Fibroblast of skin of back (primary cell): ENCODE measurements at regions not wholly inside any gene's neighbourhood (a gene's known extent, or its start where the extent isn't known, plus 50 kb on each side); places are given as distances from the start of the nearest gene placed in this dataset.
A peak's percentile ranks its signal among the peaks of the same experiment; 100 is the strongest.
"Not testable (repeated sequence)": the region's sequence is repeated elsewhere in the genome, so short reads cannot be mapped to it uniquely, and the experiment has no call there.

Source experiments
- DNase-seq: peaks from one replicate; pipeline ENCODE4 v3.0.0-alpha.2; 2013

DNA sequence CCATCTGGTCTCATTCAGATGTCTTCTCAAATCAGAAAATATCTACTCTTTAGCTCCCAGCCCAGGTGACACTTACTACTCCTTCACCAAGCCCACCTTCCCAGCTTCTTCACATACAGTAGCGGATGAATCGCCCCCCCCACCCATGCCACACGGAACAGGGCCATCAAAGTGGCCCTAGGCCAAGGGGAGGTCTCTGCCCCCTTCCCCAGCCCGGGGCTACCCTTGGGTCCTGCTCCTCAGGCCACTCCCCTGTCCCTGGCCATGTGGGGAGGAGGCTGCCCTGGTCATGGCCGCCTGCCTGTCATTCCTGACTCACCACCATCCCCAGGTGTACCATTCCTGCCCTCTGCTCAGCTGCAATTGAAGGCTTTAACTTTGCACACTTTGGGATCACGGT, 142.8 kb downstream of the NECTIN1 start:
- DNase-seq, result no peak

DNA sequence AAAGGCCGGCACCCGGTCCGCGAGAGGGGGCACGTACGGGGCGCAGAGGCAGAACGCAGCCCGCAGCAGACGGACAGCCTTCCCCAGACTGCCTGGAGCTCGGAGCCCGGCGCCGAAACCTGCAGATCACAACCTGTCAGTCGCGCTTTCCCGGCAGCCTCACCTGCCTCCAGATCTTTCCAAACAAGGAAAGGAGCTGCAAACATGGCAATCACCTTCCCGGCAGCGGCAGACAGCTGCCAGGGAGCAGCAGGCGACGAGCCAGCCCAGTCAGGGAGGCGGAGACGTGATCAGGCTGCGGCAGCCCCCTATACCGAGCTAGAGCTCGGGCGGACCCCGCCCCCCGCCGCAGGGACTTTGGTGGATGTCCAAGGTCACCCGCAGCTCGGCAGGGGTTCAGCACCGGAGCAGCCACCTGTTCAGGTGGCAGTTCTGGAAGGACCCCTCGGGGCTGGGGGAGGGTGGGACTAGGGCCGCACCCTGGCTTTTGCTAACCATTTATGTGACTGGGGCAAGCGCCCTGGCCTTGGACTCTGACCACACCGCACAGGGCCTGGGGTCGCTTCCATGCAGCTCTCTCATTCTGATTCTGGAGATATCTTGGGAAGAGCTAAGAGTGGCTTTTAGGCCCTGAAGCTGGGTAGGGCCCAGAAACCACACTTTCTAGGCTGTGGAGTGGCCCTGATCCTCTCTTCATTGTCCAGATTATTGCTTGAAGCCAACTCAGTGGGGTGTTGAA, 143.8 kb downstream of the NECTIN1 start:
- DNase-seq, result no peak

DNA sequence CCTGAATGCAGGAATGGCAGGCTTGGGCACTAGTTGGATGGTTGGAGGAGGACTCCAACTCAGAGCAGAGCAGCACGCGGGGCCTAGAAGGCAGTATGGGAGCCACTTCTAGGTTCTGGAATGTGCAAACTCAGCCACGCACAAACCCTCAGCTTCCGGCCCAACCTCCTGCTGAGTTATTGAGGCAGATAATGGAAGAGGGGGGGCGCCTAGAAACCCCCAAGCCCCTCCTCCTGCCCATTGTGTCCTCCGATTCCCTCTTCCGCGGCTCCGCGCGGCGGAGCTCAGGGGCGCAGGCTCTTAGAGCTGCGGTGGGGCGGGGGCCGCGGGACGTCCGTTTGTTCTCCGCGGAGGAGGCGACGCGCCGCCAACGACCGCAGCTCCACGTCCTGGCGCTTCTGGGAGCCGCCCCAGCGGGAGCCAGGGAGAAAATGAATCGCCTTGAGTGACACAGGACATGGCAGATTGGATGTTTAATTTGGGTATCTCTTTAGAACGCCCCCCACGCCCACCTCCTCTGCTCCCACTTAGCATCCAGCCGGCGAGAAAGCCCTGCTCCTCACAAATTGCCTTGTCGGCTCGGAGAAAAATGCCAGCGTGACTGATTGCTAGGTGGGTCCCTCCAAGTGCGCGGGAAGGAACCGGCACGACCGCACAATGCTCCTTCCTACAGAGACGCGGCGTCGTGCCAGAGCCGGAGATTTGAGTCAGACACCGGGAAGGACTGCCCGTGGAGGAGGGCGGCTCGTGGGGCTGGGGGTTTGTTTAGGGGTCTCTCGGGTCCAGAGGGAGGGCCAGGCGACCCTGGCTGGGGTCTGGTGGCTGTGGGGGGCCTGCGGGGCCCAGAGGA, 144.6 kb downstream of the NECTIN1 start:
- DNase-seq, result peak; percentile 84

DNA sequence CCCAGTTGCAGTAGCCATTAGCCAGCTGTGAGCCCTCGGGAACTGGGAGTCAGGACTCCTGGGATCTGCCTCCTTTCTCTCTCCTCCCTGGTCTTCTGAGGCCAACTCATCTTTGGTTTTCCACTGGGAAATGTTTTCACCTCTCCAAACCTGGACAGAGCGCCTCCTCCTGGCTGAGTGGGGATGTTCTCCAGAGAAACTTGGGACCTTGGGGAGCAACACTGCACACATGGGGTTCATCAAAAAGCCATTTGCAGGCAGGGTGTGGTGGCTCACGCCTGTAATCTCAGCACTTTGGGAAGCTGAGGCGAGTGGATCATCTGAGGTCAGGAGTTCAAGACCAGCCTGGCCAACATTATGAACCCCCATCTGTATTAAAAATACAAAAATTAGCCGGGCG, 145.4 kb downstream of the NECTIN1 start:
- no peak for DNase-seq

DNA sequence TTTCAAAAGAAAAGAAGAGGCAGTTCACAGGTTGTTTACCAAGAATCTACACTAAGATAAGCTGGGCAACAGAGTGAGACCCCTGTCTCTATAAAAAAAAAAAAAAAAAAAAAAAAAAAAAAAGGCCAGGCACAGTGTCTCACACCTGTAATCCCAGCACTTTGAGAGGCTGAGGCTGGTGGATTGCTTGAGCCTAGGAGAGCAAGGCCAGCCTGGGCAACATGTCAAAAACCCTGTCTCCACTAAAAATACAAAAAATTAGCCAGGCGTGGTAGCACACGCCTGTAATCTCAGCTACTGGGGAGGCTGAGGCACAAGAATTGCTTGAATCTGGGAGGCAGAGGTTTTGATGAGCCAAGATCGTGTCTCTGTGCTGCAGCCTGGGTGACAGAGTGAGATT, 147.6 kb downstream of the NECTIN1 start:
- DNase-seq, result not testable (repeated sequence)

DNA sequence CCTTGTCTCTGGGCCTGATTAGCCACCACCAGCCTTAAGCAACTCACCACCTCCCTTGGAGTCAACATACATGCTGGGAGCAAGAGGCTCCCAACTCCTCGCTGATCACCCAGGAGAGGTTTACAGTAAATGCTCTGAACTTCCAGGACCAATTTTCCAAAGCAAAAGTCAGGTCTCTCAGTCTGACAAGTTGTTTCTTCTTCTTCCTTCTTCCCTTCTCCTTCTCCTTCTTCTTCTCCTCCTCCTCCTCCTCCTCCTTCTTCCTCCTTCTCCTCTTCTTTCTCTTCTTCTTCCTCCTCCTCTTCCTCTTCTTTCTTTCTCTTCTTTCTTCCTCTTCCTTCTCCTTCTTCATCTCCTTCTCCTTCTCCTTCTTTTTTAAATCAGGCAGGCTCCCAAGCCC, 148.2 kb downstream of the NECTIN1 start:
- no peak for DNase-seq

DNA sequence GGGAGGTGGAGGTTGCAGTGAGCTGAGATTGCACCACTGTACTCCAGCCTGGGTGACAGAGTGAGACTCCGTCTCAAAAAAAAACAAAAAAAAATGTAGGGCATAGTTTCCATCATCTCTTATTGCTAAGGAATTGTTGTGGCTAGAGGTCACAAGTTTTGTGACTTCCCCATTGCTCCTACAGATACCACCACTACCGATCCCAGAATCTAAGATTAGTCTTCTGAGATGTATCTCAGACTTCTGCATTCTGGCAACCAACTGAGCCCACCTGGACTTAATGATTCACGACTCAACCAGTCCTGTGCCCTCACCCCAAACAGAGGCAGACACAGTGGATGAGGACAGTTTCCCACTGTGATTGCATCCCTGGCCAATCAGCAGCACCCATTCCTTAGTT, 148.9 kb downstream of the NECTIN1 start:
- DNase-seq, result no peak

DNA sequence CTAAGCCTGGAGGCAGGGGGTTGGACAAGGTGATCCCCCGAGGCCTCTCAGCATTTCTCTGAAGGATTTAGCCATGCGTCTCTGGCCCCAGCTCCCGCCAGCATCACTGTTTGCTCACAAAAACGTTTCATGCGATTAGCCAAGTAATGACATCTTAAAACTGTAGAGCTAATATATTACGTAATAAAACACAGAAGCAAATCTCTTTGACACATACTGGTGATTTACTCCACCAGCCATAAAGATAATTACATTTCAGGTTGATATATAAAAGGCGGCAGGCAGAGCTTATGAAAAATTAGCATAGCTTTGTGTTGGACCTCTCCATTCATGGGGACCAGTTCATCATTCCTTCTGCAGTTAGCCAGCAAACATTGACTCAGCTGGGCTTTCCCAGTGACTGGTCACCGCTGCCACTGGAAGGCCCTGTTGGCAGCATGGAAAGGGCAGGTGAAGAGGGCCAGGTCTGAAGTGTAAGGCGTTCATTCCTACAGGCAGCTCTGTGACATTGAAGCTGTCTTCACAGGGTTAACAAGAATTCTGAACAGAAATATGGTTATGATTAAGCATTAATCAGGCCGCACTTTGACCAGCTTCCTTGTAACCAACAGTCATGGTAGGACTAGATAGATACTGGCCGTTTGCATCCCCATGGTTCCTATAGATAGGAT, 150.3 kb downstream of the NECTIN1 start:
- DNase-seq, result no peak

DNA sequence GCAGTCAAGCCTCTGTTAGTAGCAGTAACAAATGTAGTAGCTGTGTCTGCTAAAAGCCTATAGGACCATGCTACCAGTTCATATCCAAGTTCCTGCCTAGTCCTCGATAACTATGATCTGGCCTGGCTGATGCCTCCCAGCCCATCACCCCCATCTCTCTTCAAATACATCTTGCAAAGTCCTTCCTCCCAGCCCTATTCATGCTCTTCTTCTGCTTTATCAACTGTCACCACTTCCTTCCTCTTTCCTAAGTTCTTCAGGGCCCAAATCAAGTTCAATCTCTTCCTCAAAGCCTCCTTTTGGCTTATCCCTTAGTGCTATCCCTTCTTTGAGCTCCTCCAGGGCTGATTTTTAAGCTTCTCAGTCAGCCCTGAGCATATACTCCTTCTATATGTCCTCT, 150.9 kb upstream of the THY1 start:
- no peak for DNase-seq

DNA sequence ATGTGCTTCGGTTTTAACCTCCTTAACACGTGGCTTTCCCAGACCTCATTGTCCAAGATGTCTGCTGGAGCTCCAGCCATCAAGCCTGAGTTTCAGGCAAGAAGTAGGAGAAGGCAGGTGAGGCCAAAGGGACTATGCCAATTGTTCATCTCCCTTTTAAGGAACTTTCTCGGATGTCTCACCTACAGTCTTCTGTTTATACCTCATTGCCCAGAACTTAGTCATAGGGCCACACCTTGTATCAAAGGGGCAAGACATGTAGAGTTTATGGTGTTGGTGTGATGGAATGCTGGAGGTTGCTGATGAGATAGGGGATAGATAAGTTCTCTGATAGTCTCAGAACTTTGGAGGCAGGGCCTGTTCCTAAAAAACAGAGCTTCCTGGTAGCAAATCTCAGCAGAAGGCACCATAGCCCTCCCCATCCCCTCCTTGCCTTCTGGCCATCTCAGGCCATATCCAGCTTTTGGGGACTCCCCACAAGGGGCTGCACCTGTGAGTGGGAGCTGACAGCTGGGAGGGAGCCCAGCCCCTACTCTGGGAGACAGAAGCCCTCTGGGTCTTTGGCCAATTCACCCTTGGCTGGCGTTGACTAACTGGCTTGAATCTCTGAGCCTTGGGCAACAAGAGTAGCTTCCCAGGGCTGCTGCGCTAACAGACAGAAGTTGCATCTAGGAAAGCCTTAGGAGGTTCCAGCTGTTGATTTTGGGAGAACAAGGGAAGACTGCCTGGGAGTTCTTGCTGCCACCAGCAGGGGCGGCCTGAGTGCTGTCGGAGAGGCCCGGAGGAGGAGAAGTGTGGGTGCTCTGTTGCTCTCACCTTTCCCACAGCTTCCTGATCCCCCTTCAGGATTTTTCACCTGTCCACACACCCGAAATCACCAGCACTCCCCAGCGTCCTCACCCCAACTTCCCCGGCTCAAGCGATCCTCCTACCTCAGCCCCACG, 149.8 kb upstream of the THY1 start:
- DNase-seq, result no peak

DNA sequence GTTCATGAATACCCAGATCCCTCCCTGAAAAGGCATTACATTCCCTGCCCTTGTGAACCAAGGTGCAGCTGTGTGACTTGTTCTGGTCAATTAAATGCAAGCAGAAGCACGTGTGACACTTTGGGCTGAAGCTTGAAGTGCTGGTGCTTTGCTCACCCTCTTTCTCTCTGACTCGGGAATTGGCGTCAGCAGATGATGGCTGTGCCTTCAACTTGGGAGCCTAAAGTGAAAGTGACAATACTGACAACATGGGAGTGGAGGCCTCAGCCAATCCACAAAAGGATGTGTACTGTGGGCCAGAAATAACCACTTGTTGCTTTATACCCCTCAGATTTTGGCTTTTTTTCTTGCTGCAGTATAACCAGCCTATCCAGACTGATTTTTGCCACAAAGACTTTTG, 148.3 kb upstream of the THY1 start:
- no peak for DNase-seq

DNA sequence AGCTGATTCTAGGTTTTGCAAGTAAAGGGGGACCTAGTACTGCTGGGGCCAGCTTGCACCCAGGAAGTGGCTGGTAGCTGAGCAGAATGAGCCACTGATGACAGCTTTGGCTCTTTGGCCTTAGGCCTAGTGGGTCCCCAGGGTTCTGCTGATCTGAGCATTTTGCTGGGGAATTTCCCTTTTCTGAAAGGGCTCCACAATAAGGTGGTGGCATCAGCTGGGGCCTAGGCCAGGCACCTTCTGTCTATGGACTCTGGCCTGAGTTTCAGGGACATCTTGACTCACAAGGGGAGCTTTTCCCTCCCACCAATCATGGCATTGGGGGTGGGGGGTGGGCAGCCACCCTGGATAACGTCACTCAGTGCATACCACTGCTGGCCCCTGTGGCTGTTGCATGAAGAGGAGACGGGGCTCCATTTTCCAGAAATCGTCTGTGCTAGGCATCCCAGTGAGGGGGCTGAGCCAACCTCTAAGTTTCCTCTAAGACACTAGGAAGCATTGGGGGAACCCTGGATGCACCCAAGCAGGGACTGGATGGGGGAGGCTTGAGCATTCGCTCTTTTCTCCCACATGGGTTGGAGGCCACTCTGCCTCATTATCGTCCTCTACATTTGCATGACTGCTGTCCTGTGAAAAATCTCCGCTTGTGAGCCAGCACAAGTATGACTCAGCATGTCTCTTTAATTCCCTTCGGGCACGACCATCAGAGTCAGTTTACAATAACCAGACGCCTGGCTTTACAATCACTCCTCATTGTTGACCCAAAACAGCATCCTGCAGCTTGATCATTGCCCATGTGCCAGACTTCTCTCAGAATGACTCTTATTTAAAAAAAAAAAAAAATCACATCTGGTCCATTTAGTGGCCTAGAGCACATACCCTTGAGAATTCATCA, 145.0 kb upstream of the THY1 start:
- peak; percentile 89 for DNase-seq

DNA sequence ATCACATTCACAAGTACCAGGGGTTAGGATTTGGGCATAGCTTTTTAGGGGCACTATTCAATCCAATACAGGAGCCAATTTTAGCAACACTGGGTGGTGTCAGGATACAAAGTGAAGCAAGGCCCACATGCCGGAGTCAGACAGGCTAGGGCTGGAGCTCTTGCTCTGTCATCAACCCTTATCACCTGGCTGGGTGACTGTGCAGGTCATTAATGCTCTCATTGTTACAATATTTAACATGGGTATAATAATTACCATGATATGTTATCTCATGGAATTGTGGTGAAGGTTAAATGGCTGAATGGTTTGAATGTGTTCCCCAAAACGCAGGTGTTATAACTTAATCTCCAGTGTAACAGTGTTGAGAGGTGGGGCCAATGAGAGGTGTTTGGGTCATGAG, 143.3 kb upstream of the THY1 start:
- DNase-seq, result no peak

DNA sequence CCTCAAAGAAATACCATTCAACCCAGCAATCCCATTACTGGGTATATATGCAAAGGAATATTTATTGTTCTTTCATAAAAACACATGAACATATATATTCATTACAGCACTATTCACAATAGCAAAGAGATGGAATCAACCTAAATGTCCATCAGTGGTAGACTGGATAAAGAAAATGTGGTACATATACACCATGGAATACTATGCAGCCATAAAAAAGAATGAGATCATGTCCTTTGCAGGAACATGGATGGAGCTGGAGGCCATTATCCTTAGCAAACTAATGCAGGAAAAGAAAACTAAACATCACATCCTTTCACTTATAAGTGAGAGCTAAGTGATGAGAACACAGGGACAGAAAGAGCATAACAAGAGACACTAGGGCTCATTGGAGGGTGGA, 142.7 kb upstream of the THY1 start:
- DNase-seq, result not testable (repeated sequence)

DNA sequence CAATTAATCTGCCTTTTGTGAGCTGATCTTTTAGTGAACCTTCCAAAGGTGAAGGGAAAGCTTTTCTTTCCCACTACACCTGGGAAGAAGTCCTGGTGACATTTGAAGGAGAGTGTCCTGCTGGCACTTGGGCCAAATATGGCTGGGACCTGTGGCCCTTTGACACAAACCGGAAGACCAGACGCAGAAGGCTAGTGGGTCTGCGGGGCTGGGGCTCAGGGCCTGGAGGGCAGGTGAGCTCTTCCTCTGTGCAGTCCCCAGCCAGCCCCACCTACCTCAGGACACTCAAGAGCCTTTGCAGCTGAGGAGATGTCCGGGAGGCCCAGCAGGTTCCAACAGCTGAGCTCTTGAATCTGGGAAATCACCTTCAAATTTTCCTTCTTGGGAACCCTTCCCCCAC, 138.0 kb upstream of the THY1 start:
- DNase-seq, result no peak

DNA sequence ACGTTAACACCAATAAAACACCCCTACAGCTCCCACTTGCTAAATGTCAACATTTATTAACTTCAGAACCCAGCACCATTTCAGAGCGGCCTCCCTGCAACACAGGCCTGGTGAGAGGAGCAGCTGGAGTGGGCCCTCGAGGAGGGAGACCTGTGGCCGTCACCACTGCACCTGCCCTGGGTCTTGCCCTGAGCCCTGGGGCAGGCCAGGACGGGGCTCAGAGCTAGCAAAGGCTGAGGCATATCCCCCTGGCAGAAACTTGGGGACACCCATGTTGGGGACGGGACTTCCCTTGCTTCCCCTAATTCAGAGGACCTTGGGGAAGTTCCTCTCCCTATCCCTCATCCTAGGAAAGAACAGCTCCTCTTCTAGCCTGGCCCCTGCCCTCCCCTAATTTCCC, 137.3 kb upstream of the THY1 start:
- no peak for DNase-seq

DNA sequence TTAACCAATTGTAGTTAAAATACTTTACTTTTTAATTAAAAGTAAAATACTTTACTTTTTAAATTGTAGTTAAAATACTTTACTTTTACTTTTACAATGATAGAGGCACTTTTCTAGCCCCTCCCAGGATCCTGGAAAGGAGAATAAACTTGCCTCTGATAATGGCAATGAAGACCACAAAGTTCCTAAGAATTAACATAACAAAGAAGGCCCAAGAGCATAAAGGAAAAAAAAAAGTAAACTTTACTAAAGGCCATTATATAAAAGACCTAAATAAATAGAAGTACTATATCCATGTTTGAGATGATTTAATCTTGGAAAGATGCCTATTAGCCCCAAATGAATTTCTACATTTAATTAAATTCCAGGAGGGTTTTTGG, 129.1 kb upstream of the THY1 start:
- DNase-seq, result no peak

DNA sequence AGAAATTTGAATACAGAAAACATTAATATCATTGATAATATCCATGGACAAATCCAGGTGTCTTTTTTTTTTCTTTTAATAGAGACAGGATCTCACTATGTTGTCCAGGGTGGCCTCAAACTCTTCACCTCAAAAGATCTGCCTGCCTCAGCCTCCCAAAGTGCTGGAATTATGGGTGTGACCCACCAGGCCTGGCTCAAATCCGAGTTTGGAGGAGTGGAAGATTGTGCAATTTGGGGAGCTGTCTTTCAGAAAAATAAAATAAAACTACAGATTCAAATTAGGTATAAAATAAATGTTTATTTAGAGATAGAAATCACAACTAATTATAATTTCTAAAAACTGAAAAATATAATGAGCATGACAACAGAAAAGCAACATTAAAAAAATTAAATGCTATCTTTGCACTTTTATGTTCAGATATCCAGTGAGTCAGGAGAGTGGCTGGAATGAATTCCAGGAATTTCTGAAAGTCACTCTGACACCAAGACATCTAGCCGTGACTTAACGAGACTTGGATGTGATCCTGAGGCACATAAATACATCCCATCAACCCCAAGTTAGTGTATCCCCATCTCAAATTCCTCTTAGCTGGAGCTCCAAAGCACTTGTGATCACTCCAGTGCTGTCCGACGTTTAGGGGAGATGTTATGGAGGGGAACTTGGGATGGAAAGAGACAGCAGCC, 128.6 kb upstream of the THY1 start:
- peak; percentile 26 for DNase-seq

DNA sequence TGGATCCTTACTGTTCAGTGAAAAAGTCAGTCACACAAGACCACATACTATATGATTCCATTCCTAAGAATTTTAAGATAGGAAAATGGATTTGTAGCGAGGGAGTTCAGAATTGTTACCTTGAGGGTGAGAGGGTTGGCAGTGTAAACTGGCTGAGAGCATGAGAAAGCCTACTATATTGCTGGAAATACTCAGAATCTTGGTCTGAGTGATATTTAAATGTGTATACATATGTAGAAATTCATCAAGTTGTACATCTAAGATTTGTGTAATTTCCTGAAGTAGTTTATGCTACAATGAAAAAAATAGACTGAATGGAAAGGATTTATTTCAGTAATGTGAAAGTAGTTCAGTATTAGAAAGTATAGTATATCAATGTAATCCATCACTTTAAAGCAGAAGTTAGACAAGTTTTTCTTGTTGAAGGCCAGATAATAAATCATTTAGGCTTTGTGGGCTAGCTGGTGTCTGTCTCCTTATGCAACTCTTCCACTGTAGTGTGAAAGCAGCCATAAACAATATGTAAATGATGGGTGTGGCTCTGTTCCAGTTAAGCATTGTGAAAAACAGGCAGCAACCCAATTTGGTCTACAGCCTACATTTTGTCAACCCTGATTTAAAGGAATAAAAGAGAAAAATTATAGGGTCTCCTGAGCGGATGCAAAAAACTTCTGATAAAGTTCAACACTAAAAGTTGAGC, 127.2 kb upstream of the THY1 start:
- DNase-seq, result no peak

DNA sequence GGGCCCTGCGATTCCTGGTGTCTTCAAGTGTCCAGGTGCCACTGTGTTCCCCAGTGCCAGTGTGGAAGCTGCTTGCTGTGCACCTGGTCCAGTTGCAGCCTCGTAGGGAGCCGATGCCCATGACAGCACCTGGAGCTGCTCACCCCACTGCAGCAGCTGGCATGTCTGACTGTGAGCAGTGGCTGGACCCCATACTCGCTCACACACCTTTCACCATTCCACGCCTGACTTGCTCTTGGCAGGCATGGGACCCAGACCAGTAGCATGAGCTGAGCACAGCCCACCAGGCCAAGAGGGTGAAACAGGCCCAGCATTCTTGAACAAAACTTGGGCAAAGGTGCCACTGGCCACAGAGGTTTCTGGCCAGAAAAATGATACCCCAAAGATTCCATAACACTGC, 124.5 kb upstream of the THY1 start:
- no peak for DNase-seq
